IMR-90 (cell line): ENCODE measurements at regions not wholly inside any gene's neighbourhood (a gene's known extent, or its start where the extent isn't known, plus 50 kb on each side); places are given as distances from the start of the nearest gene placed in this dataset.

Experiments used
- MAFK ChIP-seq: IDR thresholded peaks from 2 replicates; pipeline ENCODE4 v1.6.1; 2012; ENCODE audit warnings: low read depth, low read length, improper control_type of control experiment
- MXI1 ChIP-seq: IDR thresholded peaks from 2 replicates; pipeline ENCODE4 v1.6.1; 2012; ENCODE audit warnings: low read depth, mild to moderate bottlenecking, low read length, moderate library complexity, borderline replicate concordance
- POLR2A ChIP-seq: IDR thresholded peaks from 2 replicates; pipeline ENCODE4 v1.6.1; 2012; ENCODE audit warnings: mild to moderate bottlenecking, low read depth, low read length
- RAD21 ChIP-seq: IDR thresholded peaks from 2 replicates; pipeline ENCODE4 v1.6.1; 2012; ENCODE audit warnings: low read length, improper control_type of control experiment
- RFX5 ChIP-seq: IDR thresholded peaks from 2 replicates; pipeline ENCODE4 v1.8.0; 2012; ENCODE audit warnings: low read depth, mild to moderate bottlenecking, low read length, moderate library complexity
- TF ChIP-seq, protein P1 (sequence below): fragments of 150-350 bp; IDR thresholded peaks from 2 replicates; pipeline ENCODE4 v1.6.1; 2016; ENCODE audit warnings: low read depth, mild to moderate bottlenecking, low read length, moderate library complexity, borderline replicate concordance
- TF ChIP-seq, protein P2 (sequence below): conservative IDR thresholded peaks from 2 replicates; pipeline ENCODE4 v1.5.1; 2012; ENCODE audit warnings: mild to moderate bottlenecking, low read depth, low read length, improper control_type of control experiment
- TF ChIP-seq, protein P3 (sequence below): fragments of 150-350 bp; IDR thresholded peaks from 2 replicates; pipeline ENCODE4 v1.6.1; 2017; ENCODE audit warnings: mild to moderate bottlenecking, antibody characterized with exemption, low read length, low read depth

DNA sequence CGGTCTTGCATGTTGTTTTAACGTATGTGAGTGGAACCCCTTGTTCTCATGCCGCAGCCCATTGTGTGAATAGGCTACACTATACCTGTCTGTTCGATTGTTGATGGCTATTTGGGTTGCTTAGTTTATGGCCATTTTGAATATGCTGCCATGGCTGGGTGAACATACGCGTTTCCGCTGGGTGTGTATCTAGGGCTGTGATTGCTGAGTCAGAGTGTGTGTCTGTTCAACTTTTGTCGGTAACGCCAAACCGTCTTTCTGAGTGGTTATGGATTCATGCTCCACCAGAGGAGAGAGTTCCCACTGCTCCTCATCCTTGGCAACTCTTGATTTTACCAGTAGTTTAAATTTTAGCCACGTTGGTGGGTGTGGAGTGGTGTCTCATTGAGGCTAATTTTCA is 77.0 kb downstream of the METRNL start:
- TF ChIP-seq, protein P1, sequence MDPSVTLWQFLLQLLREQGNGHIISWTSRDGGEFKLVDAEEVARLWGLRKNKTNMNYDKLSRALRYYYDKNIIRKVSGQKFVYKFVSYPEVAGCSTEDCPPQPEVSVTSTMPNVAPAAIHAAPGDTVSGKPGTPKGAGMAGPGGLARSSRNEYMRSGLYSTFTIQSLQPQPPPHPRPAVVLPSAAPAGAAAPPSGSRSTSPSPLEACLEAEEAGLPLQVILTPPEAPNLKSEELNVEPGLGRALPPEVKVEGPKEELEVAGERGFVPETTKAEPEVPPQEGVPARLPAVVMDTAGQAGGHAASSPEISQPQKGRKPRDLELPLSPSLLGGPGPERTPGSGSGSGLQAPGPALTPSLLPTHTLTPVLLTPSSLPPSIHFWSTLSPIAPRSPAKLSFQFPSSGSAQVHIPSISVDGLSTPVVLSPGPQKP = no peak
- TF ChIP-seq, protein P2, sequence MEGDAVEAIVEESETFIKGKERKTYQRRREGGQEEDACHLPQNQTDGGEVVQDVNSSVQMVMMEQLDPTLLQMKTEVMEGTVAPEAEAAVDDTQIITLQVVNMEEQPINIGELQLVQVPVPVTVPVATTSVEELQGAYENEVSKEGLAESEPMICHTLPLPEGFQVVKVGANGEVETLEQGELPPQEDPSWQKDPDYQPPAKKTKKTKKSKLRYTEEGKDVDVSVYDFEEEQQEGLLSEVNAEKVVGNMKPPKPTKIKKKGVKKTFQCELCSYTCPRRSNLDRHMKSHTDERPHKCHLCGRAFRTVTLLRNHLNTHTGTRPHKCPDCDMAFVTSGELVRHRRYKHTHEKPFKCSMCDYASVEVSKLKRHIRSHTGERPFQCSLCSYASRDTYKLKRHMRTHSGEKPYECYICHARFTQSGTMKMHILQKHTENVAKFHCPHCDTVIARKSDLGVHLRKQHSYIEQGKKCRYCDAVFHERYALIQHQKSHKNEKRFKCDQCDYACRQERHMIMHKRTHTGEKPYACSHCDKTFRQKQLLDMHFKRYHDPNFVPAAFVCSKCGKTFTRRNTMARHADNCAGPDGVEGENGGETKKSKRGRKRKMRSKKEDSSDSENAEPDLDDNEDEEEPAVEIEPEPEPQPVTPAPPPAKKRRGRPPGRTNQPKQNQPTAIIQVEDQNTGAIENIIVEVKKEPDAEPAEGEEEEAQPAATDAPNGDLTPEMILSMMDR = no peak
- TF ChIP-seq RAD21 (no peak), POLR2A (no peak), MAFK (no peak), MXI1 (no peak), RFX5 (no peak)
- TF ChIP-seq, protein P3, sequence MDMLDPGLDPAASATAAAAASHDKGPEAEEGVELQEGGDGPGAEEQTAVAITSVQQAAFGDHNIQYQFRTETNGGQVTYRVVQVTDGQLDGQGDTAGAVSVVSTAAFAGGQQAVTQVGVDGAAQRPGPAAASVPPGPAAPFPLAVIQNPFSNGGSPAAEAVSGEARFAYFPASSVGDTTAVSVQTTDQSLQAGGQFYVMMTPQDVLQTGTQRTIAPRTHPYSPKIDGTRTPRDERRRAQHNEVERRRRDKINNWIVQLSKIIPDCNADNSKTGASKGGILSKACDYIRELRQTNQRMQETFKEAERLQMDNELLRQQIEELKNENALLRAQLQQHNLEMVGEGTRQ = no peak
